NCI-H345 treated with DMSO at 0.1 percent for 48 hours (cell line): ENCODE measurements at regions not wholly inside any gene's neighbourhood (a gene's known extent, or its start where the extent isn't known, plus 50 kb on each side); places are given as distances from the start of the nearest gene placed in this dataset.
"Not testable (repeated sequence)": the region's sequence is repeated elsewhere in the genome, so short reads cannot be mapped to it uniquely, and the experiment has no call there.

Experiments
- DNase-seq: peaks from one replicate; lab custom pipeline; 2025; ENCODE audit not compliant: unreplicated experiment; lab: John Stamatoyannopoulos, UW

- no peak for DNase-seq
Observed at GRCh38 chr6:145139140-145139850, 596.0 kb downstream of the EPM2A start.

GRCh38 chr6:145139895-145140294, 595.4 kb downstream of the EPM2A start:
- no peak for DNase-seq

GRCh38 chr6:145141572-145141971, 593.7 kb downstream of the EPM2A start:
- DNase-seq: no peak

- DNase-seq: no peak
Observed at GRCh38 chr6:145142958-145143357, 592.4 kb downstream of the EPM2A start.

- no peak for DNase-seq
Observed at GRCh38 chr6:145143379-145143778, 591.9 kb downstream of the EPM2A start.

- DNase-seq: no peak
Observed at GRCh38 chr6:145147559-145147958, 587.8 kb downstream of the EPM2A start.

- no peak for DNase-seq
Observed at GRCh38 chr6:145147981-145148749, 587.2 kb downstream of the EPM2A start.

- DNase-seq: no peak
Observed at GRCh38 chr6:145148776-145149175, 586.5 kb downstream of the EPM2A start.

GRCh38 chr6:145151624-145152023, 583.7 kb downstream of the EPM2A start:
- no peak for DNase-seq

- no peak for DNase-seq
Observed at GRCh38 chr6:145153495-145153894, 581.8 kb downstream of the EPM2A start.

- DNase-seq: no peak
Observed at GRCh38 chr6:145155411-145155810, 579.9 kb downstream of the EPM2A start.

- no peak for DNase-seq
Observed at GRCh38 chr6:145155873-145156782, 579.2 kb downstream of the EPM2A start.

- DNase-seq: not testable (repeated sequence)
Observed at GRCh38 chr6:145158636-145159035, 576.7 kb downstream of the EPM2A start.

GRCh38 chr6:145159921-145160320, 575.4 kb downstream of the EPM2A start:
- DNase-seq: no peak

- no peak for DNase-seq
Observed at GRCh38 chr6:145161501-145161900, 573.8 kb downstream of the EPM2A start.

GRCh38 chr6:145169726-145170224, 565.5 kb downstream of the EPM2A start:
- DNase-seq: no peak

- DNase-seq: no peak
Observed at GRCh38 chr6:145175470-145175869, 559.9 kb downstream of the EPM2A start.

- DNase-seq: no peak
Observed at GRCh38 chr6:145178391-145178790, 556.9 kb downstream of the EPM2A start.

- DNase-seq: no peak
Observed at GRCh38 chr6:145187491-145188206, 547.7 kb downstream of the EPM2A start.

GRCh38 chr6:145189836-145190235, 545.5 kb downstream of the EPM2A start:
- no peak for DNase-seq

GRCh38 chr6:145194389-145194788, 540.9 kb downstream of the EPM2A start:
- no peak for DNase-seq
